ENCODE measurements at regions not wholly inside any gene's neighbourhood (a gene's known extent, or its start where the extent isn't known, plus 50 kb on each side); places are given as distances from the start of the nearest gene placed in this dataset.

DNA sequence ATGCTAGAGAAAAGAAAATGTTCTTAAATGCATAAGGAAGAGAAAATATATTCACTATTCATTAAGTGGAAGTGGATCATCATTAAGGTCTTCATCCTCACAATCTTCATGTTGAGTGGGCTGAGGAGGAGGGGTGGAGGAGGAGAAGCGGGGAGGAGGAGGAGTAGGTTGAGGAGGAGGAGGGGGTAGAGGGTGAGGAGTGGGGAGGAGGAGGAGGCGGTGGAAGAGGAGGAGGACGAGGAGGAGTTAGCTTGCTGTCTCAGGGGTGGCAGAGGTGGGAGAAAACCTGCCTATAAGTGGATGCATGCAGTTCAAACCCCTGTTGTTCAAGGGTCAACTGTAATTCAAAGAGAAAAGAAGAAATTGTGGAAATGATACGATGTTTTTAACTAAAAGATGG lies 71.6 kb downstream of the MYEOV start:
- no peak for DNase-seq

DNA sequence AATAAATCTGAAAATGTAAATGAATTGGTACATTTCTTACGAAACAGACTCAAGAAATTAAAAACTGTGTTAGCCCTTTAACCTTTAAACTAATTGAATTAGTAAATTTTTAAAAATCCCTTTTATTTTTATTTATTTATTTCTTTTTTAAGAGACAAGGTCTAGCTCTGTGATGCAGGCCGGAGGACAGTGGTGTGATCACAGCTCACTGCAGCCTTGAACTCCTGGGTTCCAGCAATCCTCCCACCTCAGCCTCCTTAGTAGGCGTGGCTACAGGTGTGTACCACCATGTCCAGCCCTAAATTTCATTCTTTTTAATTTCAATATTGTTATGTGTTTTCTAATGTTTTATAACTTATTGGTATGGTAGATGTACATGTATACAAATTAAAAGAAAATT lies 72.6 kb downstream of the MYEOV start:
- no peak for DNase-seq

DNA sequence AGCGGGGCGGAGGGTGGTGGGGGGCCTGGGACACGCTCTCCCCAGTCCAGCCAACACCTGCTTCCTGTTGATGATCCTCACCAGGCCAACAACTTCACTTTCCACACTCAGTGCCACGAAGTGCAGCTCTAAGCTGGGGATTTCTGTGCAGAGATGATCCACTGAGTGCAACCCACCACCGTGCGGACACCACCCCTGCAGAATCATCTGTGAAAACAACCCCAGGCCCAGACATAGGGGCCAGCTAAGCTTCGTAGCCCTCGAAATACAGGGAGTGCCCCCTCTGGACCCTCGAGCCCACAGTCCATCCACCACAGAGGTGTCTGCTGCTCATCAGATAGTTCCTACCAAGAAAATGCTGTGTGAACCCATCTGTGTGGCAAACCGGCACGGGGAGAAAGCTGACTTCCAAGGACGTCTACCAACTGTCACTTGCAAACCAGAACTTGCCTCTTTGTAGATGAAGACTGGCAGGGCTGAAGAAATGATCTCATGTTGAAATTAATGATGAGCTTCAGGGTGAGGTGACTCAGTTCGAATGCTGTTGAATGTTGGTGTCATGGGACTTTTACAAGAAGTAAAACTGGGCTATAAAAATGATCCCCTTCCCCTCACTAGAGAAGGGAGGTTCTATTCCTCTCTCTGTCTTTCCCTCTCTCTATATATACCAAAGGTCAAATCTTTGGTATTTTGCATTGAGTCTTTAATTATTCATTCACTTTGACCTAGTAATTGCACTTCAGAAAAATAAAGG lies 73.4 kb downstream of the MYEOV start:
- DNase-seq: no peak

DNA sequence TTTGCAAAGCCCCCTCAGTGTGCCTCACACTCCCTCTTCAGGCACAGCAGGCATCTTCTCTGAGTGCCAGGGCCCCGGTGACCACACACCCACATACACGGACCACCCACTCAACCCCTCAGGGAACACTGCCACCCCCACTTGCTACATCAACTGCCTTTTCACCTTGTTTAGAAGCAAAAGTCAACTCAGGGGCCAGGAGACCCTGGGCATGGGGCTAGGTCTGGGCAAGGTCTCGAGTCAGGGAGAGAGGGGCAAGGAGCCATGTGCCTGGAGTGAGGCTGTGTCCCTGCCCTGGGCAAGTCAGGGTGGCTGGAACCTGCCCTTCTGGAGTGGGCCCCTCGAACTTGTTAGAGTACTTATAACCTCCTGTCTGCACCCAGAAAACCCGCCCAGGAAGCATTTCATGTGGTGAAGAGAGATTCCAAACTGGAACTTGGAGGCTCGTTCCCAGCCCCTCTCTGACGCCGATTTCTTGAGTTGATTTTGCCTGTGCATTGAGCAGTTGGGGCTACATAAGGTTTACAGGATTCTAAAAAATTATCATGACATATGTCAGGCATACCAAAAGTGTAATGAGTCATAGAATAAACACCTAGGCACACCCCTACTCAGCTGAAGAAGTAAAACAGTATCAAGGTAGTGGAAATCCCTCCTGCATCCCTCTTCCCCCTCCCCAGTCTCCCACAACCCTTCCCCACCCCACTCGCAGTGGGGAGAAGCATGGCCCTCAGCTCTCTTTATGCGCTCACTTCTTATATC lies 74.3 kb downstream of the MYEOV start:
- no peak for DNase-seq

DNA sequence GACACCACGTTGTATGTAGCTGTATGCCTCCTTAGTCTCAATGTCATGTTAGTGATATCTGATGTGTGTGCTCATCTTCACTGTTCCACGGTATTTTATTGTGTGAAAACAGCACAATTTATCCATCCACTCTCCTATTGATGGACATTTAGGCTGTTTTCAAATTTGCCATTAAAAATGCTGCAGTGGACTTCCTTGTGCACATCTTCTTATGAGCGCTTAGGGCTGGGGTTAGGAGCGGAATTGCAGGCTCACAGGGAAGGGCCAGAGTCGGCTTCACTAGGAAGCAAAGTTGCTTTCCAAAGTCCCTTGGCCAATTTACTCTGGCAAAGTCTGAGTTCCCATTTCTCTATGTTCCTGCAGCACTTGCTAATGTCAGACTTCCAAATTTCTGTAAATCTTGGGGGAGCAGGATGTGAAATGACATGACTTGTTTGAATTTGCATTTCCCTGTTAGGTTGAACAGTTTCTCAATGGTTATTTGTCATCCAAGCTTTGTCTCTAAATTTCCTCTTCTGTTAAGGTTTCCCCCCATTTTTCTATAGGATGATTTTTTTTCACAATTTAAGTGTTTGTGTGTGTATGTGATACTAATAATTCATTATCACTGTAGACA lies 75.4 kb downstream of the MYEOV start:
- DNase-seq: no peak

DNA sequence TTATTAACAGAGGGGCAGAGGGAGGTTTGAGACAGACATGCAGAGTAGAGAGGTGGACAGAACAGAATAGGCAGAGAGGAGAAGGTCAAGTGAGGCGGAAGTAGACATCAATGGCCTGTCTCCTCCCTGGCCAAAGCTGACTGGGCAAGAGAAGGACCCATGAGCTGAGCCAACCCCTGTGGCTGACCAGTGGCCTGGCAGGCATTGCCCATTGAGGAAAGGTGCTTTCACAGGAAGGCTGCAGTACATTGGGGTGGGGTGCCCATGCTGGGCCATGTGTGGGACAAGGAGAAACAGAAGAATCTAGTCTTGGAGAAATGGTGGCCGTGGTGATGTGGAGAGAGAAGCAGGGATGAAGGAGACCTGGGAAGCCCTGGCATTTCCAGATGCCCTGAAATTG lies 76.0 kb downstream of the MYEOV start:
- no peak for DNase-seq

DNA sequence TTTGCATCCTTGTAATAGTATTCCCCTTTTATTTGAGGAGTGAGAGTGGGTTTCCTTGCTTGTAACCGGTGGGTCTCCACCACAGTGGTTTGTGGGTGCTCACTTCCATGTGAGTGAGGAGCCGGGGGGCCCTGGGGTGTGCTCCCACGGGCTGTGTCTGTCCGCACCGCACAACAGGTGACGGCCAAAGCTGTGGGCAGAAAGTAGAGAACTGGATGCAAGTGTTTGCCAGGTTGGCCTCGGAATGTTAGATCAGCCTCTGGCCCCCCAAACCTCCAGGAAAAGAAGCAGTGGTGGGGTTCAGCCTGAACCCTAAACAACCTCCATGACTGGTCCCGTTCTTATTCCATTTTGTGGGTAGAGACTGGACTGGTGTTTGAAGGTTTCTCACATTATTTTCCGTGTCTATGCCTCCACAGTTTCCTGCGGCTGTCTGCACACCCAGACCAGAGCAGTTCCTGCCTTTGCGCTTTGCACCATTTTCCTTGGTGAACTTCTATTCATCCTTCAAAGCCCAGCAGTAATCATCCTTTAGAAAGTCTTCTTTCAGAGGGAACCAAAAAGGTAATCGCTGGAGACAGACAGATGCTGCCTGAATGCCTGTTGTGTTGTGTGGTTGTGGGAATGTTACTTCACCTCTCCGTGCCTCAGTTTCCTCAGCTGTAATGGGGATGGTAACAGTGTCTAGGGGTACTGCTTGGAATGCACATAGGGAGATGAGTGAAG lies 77.2 kb downstream of the MYEOV start:
- no peak for DNase-seq

DNA sequence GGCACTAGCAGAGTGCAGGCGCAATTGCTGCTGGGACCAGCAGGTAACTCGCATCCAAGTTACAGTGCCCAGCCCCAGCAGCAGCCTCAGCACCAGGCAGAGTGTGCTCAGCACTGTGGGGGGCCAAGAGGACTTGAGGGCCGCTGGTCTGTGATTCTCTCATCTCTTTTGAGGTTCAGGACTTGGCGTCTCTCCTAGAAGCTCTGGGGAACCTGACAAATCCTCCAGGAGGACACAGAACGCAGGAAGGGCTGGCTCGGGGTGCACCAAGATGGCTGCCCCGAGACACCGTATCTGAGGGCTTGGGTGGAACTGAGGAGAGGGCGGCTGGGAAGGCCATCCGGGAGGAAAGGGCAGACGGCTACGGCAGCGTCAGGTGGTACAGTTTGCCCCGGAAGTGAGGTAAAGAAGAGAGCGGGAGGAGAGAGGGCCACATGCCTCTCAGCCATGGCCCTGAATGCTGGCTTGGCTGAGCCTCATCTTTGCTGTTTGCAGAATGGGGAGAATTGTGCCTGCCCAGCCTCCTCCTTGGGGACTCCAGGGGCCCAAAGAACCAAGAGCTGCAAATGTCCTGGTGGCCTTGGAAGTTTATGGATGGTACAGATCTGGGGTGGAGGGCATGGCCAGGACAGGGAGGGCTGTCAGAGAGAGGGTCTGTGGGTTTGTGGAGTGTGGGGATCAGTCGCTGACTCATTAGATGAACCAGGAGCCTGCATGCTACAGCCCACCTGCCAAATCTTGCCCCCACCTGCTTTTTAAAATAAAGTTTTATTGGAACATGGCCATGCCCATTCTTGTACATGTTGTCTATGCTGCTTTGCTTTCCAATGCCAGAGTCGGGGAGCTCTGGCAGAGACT lies 78.0 kb downstream of the MYEOV start:
- no peak for DNase-seq

DNA sequence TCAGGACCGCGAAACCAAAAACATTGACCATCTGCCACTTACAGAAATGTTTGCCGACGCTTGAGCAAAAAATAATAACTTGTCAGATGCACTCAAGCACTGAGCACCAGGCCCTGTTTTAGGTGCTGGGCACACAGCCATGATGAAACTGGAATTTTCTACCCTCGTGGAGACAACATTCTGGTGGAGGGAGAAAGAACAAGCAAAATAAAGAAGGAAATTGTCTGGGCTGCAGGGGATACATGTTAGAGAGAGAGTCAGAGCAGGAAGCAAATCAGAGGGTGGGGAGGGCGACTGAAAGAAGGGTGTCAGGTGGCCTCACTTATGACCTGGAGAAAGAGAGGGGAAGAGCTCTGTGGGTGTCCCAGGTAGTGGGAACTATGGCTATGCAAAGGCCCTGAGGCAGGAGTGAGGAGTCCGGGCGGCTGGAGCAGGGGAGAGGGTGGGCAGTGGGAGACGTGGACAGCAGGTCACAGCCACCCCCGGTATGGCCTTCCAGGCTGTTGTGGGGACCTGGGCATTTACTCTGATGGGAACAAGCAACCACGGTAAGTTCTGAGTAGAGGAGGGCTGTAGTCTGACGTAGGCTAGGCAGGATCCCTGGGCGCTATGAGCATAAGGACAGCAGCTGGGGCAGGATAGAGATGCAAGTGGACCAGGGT lies 78.8 kb downstream of the MYEOV start:
- DNase-seq: no peak

DNA sequence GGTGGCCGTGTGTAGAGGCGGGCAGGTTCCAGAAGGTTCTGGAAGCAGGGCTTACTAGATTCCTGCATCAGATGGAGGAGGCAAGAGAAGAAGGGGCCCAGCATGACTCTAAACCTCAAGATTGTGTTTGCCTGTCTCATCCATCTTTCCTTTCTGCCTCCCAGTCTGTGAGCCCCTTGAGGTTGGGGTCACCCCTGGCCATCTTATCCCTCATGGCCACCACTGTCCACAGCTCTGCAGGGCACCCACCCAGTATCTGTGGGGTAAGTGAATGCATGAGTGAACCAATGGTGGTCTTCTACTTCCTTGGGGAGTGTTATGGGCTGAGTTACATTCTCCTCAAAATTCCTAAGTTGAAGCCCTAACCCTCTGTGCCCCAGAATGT lies 79.3 kb downstream of the MYEOV start:
- DNase-seq: no peak

DNA sequence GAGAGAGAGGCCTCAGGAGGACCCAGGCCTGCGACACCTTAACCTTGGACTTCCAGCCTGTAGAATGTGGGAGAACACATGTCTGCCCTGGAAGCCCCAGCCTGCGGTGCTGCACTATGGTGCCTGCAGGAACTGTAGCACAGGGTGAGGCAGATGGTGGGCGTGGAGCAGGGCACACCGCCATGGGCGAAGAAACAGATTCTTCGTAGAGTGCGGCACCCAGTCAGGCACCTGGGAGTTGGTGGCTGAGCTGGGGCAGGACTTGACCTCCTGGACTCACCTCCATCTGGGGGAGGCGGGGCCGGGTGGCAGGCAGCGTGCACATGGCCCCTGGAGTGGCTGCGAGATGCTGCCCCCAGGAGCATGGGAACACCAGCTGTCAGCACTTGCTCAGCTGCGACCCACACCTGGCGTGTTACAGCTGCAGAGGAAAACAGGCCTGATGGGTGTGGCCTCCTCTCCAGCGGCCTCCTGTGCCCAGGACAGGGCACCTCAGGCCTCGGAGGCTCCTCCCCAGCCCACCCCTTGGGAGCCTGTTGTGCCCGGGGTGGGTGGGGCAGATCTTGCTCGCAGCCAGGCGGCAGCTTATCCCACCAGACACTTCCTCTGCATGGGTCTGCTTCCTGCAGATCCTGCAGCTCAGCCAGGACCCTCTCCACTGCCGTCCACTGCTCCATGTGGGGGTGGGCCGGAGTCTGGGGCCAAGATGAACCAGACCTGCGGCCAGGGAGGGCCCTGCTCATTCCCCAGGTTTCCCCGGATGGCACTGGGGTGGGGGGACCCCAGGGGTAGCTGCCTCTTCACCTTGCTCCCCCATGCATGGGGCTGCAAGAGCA lies 80.4 kb downstream of the MYEOV start:
- no peak for DNase-seq

DNA sequence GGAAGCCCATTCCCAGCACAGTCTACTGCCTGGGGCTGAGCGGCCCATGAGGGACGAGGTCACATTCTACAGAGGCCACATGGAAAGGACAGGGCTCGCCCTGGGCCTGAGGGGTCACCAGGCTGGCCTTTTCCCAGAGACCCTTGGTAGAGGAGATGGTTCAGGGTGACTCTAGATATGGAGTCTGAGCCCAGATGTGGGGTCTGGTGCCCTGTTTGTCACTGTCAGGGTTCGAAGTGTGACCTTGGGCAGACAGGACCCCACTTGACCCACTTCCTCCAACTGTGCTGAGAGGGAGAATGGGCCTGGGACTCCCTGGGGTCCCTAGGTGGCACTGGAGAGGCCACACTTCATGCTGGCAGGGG lies 81.0 kb downstream of the MYEOV start:
- no peak for DNase-seq

DNA sequence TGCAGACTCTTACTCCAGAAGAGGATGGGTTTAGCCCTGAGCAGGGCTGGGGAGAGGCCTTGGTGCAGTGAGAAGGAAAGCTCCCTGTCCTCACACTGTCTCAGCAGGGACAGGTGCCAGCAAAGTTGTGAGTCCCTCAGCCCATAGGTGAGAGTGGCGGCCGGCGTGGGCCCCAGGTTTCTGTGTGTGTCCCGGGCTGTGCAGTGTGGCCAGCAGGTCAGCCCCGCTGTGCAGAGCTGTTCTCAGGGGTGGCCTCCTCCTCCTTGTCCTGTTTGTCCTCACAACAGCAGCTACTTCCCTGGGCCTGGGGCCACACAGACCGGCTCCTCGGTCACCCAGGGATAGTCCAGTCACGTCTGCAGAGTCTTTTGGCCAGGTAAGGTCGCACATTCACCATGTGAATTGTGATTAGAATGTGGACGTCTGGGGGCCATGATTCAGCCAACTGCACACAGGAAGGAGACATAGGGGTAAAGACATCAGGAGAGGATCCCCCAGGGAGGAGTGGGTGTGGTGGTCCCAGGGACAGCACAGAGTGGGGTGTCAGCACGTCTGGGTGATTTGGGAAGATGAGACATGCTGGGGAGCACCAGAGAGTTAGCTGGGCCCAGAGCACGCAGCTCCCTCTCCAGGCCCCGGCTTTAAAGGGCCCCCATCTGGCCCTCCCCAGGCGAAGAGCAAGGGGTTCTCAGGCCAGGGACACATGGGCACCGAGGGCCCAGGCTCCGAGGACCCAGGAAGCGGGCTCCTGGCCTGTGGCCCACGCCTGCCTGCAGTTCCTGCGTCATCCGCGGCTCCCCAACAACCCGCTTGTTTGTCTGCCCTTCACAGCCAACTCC lies 81.6 kb downstream of the MYEOV start:
- DNase-seq: no peak

DNA sequence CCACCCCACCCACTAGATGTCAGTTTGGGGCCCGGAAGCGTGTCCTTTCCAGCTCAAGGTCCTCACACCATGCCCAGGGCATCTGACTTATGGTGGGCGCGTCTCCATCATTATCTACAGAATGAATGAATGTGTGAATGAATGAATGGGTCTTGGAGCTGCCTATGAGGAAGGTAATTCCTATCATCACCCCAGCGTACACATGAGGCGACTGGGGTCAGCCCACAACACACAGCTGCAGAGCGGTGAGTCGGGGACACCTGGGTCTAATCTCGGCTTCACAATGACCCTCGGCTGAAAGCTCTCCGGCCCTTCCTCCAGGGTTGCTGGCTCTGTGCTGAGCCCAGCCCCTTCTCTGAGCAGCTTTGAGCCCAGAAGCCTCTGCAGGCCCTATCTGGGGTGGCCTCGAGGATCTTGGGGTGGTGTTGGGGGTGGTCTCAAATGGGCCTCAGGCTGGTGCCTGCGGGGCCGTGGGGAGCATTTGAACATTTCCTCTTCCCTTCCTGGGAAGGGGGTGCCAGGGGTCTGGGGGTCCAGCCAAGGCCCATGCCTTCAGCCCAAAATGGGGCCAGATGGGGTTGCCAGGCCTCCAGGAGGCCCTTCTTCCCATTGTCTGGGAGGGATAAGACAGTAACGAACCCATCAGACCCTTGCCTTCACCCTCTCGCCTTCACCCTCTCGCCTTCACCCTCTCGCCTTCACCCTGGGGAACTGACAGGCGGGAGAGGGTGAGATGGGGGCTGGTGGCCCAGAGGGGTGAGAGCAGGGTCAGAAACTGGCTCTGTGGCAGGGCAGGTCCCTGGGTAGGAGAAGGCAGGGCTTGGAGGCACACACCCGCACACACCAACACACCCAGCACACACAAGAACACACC lies 82.4 kb downstream of the MYEOV start:
- DNase-seq: peak; percentile 24

DNA sequence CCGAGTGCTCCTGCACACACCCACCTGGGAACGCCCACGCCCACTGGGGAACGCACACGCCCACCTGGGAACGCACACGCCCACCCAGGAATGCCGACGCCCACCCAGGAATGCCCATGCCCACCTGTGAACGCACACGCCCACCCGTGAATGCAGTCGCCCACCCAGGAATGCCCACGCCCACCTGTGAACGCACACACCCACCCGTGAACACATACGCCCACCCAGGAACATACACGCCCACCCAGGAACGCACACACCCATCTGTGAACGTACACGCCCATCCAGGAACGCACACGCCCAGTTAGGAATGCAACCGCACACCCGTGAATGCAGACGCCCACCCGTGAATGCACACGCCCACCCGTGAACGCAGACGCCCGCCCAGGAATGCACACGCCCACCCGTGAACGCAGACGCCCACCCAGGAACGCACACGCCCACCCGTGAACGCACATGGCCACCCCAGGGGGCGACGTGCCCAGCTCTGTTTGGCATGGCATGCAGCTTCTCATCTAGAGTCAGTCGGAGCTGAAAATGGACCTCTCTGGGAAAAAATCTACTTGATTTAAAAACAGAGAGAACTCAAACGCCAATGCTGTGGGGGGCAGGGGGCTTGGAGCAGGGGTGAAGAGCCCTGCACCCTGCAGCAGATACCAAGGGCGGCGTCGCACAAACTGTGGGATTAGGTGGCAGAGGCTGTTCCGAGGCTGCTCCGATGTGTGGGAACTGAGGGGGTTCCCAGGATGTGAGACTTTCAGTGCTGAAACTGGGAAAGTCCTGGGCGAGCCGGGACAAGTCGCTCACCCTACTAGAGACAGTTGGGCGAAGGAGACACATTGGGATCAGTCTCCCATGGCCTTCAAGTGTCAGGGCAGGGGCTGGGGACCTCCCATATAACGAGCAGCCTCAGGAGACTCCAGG lies 83.3 kb downstream of the MYEOV start:
- DNase-seq: peak; percentile 28

DNA sequence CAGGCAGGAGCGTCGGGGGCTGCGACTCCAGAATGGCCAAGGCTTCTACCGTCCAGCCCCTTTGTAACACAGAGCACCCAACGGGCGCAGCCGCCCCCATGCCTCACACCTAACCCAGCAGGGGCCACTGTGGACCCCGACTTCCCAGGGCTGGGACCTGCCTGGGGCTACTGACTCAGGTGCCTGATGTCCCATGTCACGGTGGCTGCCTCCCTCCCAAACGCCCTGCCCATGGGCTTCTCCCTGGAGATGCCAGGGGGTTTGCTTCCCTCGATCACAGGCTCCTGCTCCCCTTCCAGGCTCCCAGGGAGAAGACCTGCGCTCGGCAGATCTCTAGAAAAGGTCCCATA lies 84.0 kb downstream of the MYEOV start:
- DNase-seq: no peak

DNA sequence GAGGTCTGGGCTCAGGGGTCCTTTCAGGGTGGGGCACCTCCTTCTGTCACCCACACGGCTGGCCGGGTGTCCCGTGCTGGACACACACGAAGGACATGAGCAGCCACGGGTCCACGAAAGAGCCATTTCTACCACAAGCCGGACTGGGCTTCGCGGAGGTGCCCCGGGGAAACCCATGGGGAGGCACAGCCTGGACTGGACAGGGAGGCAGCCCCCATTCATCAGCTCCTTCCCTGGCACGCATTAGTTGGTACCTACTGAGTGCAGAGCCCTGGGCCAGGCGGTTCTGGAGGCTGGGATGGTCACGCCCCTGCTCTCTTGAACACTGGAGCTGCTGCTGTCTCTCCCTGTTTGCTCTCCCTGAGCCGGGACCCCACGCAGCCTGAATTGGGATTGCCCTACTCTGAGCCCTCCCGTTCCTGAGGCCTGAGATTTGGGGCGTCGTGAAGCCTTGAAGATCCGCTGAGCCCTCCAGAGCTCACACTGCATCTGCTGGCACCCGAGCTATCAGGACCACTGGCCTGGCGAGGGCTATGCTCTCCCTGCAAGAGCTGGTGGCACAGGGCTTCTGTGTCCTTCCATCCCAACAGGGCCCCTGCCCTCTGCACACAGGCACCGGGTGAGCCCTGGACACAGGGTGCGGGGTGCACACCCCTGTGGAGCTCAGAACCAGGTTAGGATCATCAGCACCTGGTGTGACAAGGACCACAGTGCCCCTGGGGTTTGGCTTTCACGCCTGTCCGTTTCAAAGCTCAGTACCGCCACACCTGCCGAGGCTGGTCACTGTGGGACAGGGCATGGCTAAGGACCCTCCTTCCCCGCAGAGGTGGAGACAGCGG lies 84.6 kb downstream of the MYEOV start:
- DNase-seq: no peak
